ENCODE measurements at regions not wholly inside any gene's neighbourhood (a gene's known extent, or its start where the extent isn't known, plus 50 kb on each side); places are given as distances from the start of the nearest gene placed in this dataset.

DNA sequence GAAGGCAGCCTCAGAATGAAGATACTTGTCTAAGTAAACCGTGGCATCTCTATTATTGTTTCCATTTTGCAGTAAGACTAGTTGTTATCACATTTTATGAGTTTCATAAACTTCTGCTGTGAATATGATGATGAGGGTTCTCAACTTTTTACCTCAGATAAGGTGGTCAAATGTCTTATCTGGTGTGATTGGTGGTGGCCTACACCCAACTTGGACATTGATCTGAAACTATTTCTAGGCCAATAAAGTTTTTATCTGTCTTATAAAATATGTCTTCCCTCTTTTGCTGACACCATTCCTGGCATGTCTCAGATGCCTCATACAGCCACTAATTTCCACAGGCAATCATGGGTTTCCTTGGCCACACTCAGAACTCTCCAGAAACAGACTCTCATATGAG lies 480.3 kb upstream of the NR3C2 start:
- POLR2A ChIA-PET, result no interaction called here
- H3K9me2 ChIP-seq, result no peaks in the 10 kb centered on the region
- H3K9ac ChIP-seq, result no peak overlapping the region
- H3K9me3 ChIP-seq, result no peaks in the 10 kb centered on the region
- H3K36me3 ChIP-seq (replicated peaks in 1 of 2; ENCODE audit: control insufficient read depth in 1 of 2, insufficient read depth in 2 of 2, low read length in 1 of 2), result no peaks in the 10 kb centered on the region
- H3K4me1 ChIP-seq (ENCODE audit: control insufficient read depth in 1 of 2, insufficient read depth in 2 of 2, low read depth in 1 of 2, low read length in 1 of 2), result no peaks in the 10 kb centered on the region
- H3K4me2 ChIP-seq, result no peak overlapping the region
- no peak overlapping the region for H3K4me3 ChIP-seq (ENCODE audit: low read depth in 2 of 2, low read length in 1 of 2)
- H3K27me3 ChIP-seq (ENCODE audit: insufficient read depth), result no peaks in the 10 kb centered on the region
- no peaks in the 10 kb centered on the region for H3K79me2 ChIP-seq (ENCODE audit: insufficient read depth)
- no peak overlapping the region for H2AFZ ChIP-seq (ENCODE audit: low read depth)
- DNase-seq, result no peak
- no peaks in the 10 kb centered on the region for H4K20me1 ChIP-seq (ENCODE audit: insufficient read depth)
- CTCF ChIA-PET, result no interaction called here
- 0% methylated on average over 1 of the region's 1 CpG for WGBS (ENCODE audit: low lambda C conversion rate)
- no peaks in the 10 kb centered on the region for H3F3A ChIP-seq (replicated peaks; ENCODE audit: insufficient read depth)
- no peak for TF ChIP-seq GATA2 (CRISPR knock-in tag; IDR thresholded peaks at IDR 0.05)
- TF ChIP-seq, protein P1, sequence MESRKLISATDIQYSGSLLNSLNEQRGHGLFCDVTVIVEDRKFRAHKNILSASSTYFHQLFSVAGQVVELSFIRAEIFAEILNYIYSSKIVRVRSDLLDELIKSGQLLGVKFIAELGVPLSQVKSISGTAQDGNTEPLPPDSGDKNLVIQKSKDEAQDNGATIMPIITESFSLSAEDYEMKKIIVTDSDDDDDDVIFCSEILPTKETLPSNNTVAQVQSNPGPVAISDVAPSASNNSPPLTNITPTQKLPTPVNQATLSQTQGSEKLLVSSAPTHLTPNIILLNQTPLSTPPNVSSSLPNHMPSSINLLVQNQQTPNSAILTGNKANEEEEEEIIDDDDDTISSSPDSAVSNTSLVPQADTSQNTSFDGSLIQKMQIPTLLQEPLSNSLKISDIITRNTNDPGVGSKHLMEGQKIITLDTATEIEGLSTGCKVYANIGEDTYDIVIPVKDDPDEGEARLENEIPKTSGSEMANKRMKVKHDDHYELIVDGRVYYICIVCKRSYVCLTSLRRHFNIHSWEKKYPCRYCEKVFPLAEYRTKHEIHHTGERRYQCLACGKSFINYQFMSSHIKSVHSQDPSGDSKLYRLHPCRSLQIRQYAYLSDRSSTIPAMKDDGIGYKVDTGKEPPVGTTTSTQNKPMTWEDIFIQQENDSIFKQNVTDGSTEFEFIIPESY (IDR thresholded peaks at IDR 0.05; ENCODE audit: borderline replicate concordance, low read depth), result no peak
- no peak for TF ChIP-seq RFX5 (IDR thresholded peaks at IDR 0.05; ENCODE audit: low read length)
- TF ChIP-seq, protein P2, sequence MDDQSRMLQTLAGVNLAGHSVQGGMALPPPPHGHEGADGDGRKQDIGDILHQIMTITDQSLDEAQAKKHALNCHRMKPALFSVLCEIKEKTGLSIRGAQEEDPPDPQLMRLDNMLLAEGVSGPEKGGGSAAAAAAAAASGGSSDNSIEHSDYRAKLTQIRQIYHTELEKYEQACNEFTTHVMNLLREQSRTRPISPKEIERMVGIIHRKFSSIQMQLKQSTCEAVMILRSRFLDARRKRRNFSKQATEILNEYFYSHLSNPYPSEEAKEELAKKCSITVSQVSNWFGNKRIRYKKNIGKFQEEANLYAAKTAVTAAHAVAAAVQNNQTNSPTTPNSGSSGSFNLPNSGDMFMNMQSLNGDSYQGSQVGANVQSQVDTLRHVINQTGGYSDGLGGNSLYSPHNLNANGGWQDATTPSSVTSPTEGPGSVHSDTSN (IDR thresholded peaks at IDR 0.05), result no peak
- no peak for TF ChIP-seq NRF1 (IDR thresholded peaks at IDR 0.05; ENCODE audit: low read depth, low read length)
- no peak for TF ChIP-seq SIN3A (IDR thresholded peaks at IDR 0.05; ENCODE audit: borderline replicate concordance, low read depth, low read length)
- TF ChIP-seq POLR2AphosphoS5 (IDR thresholded peaks at IDR 0.05; ENCODE audit: low read depth, low read length), result no peak
- TF ChIP-seq, protein P3, sequence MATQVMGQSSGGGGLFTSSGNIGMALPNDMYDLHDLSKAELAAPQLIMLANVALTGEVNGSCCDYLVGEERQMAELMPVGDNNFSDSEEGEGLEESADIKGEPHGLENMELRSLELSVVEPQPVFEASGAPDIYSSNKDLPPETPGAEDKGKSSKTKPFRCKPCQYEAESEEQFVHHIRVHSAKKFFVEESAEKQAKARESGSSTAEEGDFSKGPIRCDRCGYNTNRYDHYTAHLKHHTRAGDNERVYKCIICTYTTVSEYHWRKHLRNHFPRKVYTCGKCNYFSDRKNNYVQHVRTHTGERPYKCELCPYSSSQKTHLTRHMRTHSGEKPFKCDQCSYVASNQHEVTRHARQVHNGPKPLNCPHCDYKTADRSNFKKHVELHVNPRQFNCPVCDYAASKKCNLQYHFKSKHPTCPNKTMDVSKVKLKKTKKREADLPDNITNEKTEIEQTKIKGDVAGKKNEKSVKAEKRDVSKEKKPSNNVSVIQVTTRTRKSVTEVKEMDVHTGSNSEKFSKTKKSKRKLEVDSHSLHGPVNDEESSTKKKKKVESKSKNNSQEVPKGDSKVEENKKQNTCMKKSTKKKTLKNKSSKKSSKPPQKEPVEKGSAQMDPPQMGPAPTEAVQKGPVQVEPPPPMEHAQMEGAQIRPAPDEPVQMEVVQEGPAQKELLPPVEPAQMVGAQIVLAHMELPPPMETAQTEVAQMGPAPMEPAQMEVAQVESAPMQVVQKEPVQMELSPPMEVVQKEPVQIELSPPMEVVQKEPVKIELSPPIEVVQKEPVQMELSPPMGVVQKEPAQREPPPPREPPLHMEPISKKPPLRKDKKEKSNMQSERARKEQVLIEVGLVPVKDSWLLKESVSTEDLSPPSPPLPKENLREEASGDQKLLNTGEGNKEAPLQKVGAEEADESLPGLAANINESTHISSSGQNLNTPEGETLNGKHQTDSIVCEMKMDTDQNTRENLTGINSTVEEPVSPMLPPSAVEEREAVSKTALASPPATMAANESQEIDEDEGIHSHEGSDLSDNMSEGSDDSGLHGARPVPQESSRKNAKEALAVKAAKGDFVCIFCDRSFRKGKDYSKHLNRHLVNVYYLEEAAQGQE (IDR thresholded peaks at IDR 0.05; ENCODE audit: low read depth, low read length), result no peak
- TF ChIP-seq TAF1 (IDR thresholded peaks at IDR 0.05; ENCODE audit: borderline replicate concordance, low read depth, low read length), result no peak
- TF ChIP-seq TEAD4 (IDR thresholded peaks at IDR 0.05; ENCODE audit: borderline replicate concordance, insufficient read depth), result no peak
- TF ChIP-seq RAD21 (IDR thresholded peaks at IDR 0.05; ENCODE audit: low read length), result no peak
- no peak for TF ChIP-seq RCOR1 (IDR thresholded peaks at IDR 0.05; ENCODE audit: low read length)
- no peak overlapping the region for H3K27ac ChIP-seq (ENCODE audit: low read depth in 2 of 2, low read length in 1 of 2)

Measured in SK-N-SH (cell line).